HG03135 (cell line): ENCODE measurements at regions not wholly inside any gene's neighbourhood (a gene's known extent, or its start where the extent isn't known, plus 50 kb on each side); places are given as distances from the start of the nearest gene placed in this dataset.
"Not testable (repeated sequence)": the region's sequence is repeated elsewhere in the genome, so short reads cannot be mapped to it uniquely, and the experiment has no call there.

Experiments used
- ATAC-seq: cut with Tn5 transposase; IDR thresholded peaks from one replicate; pipeline ENCODE4 v1.9.1; 2021; ENCODE audit warnings: mild to moderate bottlenecking, moderate library complexity; ENCODE audit not compliant: unreplicated experiment

DNA sequence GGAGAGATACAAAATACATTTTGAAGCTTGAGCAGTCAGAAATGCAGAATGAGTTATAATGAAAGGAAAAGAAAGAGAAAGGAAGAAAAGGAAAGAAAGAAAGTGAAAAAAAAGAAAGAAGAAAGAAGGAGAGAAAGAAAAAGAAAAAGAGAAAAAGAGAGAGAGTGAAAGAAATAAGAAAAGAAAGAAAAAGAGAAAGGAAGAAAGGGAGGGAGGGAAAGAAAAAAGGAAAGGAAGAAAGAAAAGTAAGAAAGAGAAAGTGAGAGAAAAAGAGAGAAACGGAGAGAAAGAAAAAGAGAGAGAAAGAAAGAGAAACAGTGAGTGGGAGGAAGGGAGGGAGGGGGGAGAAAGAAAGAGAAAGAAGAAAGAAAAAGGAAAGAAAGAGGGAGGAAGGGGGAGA is 549.9 kb downstream of the GALC start:
- no peak for ATAC-seq

DNA sequence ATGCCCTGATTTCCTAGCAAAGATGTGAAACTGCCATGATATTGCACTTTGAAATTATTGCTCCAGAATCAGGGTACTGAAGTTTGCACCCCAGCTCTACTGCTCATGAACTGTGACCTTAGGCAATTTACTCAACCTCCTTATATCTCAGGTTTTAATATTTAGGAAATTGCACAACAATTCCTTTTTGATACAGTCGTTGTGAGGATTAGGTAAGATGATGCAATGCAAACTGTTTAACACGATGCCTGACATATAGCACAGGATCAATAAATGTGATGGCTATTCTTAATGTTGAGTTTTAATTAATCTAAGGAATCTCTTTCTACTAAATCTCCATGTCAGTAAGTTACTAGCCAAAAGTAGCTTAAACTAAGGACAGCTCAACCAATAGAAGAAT is 555.8 kb downstream of the GALC start:
- no peak for ATAC-seq

DNA sequence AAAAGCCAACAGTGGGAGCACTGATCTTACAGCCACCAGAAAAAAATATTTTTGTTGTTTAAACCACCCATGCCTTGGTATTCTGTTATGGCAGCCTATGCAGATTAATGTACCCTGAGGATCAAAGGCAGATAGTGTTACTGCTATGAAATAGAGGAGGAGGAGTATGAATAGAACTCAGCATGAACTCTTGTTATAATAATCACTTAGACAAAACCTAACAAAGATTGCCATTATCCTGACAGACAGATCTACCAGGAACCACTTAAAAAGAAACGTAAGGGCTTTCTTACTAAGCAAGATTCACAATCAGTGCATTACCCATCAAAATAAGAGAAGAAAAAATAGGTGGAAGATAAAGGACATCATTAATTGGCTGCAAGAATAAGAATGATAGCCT is 558.3 kb downstream of the GALC start:
- ATAC-seq: no peak

DNA sequence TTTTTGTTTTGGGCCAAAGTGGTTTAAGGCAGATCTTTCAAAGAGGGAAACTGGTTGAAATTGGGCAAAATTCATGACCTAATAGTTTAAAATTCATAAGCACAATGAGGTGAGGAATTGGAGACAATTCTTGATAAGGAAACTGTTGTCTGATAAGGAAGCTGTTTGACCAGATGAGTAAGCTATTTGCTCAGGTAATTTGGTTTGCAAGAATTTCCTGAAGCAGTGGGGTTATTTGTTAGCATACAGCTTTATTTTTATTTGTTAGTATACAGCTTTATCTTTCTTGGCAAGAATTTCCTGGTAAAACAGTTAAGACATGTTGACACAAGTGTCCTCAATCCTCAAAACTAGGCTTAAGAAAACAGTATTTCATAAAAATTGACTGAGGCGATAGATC is 559.0 kb downstream of the GALC start:
- no peak for ATAC-seq

DNA sequence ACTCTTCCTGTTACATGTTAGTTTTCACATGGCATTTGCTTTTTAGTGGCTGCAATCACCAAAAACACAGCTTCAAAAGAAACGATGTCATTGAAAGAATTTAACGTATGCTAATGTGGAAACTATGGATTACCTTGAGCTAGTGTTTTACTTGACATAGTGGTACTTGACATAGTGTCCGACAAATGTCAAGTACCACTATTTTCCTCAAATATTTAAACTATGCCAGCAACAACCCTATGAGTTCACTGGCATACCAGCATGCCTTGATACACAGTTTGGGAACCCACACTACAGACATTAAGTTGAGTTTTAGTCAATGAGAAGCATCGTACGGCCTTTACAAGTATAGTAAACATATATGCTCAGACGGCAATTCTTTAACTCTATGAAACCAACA is 560.3 kb downstream of the GALC start:
- ATAC-seq: no peak

DNA sequence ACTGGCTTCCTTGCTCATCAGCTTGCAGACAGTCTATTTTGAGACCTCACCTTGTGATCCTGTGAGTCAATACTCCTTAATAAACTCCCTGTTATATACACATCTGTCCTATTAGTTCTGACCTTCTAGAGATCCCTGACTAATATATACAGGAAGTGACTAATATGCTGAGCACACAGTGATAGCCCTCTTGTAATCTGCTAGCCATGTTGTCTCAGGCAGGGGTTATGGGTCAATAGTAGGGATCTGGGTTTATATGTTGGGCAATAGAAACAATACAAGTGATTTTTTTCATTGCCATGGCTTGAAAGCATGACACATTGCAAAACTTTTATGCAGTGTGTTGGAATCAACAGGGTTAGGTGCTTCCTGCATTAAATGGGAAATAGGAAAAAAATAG is 562.2 kb downstream of the GALC start:
- ATAC-seq: no peak

DNA sequence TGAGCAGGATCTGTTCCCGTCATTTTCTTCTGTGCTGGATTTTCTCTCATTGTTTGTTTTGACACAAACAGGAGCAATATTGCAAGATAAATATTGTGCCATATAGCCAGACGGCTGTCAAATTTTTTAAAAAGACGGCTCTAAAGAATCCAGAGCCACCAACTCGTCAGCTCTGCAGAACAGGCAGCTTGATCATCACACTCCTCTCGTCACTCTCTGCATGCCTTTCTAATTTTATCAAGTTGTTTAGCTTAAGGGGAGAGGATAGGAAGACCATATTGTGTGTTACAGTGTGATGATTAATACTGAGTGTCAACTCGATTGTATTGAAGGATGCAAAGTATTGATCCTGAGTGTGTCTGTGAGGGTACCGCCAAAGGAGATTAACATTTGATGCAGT is 562.8 kb downstream of the GALC start:
- no peak for ATAC-seq

DNA sequence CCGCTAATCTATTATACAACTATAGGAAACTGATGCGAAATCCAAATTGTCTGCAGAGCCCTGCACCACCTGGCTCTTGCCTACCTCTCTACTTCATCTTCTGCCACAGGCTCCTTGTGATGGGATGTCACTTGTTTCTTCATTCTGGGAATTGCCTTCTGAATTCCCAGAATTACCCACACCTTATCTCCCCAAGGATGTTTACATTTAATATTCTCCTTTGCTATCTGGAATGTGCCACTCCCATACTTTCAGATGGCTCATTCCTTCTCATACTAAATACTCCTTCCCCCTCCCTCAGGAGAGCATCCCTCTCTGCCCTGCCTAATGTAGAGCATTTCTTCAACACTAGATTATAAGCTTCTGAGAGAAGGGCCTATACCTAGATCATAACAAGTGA is 573.1 kb downstream of the GALC start:
- ATAC-seq: no peak

DNA sequence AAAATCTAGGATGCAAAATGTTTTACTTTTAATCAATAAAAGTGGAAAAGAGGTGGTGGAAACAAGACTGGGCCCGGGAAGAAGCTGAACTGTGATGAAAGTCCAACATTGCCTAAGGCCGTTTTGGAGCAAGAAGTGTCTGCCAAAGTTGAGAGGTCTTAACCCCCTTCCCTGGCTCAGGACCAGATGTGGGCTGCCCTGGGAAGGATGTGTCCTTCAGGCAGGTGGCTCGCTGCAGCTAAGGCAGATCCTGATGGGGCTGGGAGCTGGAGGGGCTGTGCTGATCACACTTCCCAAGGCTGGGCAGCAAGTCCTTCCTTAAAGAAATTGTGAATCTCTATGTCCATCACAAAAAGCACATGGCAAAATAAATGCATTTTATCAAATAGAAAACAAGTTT is 581.6 kb downstream of the GALC start:
- ATAC-seq: no peak

DNA sequence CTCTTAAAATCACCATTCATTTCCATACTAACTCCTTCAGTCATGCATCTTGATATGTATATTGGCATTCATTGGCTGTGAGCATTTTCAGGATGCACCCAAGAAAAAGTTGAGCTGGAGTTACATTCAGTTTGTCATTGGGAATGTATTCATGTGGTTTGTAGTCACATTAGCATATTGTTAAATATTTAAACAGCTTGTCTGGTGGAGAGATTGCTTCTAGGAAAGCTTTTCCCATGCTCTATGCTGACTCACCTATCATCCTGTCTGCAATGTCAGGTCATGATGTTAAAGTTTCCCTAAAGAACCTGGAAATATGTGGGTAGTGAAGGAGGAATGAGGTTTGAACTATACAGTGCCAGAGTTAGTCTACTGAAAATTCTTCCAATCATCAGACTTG is 583.6 kb downstream of the GALC start:
- ATAC-seq: no peak

DNA sequence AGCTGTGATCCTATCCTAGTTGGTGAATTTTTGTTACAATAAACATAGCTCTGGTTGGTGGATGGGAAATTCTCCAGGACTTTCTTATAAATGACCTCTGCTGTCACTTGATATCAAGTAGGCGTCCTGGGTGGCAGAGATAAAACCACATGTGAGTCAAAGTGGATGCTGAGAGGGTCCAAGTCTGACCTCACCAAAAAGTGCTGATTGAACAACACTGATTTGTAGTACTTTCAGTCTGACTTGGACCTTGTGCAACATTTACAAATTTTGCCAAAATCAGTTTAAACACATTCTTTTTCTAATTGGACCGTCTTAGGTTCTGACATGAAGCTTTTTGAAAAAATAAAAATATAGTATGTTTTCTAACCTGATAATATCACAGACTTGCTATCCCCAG is 585.6 kb downstream of the GALC start:
- ATAC-seq: no peak

DNA sequence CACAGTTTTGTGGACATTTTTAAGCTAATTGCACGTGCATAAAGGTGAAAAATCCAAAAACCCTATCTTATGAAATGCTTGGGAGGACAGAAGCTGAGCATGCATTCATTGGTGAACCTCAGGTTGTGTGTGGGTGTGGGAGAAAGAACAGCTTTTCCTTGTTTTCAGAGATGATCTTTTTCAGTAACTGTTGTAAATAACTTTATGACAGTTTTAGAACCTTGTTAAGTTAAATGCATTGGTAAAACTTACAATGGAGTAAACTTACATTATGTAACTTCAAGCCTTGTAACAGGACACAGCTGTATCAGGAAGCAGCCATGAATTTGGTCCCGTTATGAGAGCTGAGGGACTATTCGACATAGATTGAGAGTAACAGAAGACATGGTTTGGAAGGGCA is 587.4 kb downstream of the GALC start:
- no peak for ATAC-seq

DNA sequence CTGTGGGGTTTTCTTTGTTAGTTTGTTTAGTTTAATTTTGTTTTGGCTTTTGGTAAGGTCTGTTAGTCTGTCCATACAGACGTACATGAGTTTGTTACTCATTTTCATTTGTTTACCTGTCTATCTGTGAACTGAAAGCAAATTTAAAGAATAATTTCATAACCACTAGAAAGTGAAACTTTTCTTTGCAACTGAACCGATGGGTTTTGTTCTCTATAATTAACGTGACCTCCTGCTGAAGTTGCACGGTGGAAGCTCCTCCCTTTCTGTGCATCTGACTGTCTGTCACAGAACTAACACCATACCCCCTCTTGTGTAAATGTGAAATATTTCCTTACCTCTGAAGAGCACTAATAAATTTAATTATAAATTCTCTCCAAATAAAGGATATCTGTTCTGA is 595.5 kb downstream of the GALC start:
- ATAC-seq: no peak

DNA sequence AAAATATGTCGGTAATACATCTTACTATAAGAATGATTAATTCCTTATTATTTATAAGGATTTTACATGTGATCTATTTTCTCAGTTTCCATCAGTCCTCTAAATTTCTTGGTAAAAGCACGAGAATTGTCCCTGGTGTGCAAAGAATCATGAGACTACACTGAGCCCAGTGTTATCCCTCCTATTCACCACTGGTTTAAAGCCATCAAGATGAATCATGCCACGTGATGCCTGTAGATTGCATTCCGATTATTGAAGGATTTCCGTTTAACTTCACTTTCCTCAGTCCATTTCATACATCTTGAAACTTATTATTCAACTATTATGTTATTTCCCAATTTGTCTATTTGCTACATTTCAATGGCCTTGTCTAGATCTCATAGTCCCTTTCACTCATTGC is 601.9 kb downstream of the GALC start:
- no peak for ATAC-seq

DNA sequence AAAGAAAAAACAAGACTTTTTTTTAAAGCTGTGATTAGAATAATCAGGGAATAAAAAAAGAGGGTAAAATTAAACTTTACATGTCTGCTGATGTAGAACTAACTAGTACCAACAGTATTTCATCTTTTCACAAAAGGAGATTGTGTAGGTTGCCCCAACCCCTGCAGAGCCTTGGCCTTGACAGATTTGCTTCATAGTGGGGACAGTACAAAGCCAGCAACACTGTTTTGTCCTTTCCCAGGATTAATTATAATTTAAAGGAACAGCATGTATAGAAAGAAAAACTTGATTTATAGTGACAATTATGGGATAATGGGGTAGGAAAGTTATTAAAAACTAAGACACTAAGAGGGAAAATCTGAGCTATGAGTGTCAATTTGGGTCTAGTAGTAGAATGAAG is 604.0 kb downstream of the GALC start:
- no peak for ATAC-seq

DNA sequence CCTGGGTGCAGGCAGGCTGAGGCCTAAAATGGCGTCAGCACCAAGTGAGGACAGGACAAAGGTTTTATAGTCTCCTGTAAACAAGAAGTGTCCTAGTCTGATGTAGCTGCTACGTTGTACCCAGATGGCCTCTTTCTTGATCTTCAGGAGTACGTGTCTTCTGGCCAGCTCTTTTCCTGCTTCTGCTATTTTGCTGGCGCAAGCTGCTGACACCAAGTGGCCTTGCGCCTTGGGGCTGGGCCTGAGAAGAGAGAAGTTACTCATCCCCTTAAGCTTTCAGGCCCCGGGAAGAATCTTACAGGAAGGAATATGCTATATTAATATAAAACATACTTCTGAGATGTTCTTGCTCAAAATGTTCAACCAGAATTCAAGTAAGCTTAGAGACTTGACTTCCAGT is 605.2 kb downstream of the GALC start:
- no peak for ATAC-seq

DNA sequence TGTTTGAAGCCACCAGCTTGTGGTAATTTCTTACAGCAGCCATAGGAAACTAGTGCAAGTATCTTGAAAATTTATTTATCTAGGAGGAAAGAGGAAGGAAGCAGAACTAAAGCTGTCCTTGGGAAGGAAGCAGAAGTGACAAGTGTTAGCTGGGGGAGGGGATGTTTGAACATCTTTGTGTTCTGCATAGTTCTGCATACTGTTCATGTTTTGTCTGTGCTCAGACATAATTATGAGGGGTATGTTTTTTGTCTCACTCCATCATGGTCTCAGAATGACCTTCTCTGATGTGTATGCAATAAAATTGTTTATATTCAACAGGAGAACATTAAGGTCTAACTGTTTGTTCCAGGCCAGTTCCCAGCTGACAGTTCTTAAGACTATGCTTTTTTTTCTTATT is 606.5 kb downstream of the GALC start:
- ATAC-seq: no peak

DNA sequence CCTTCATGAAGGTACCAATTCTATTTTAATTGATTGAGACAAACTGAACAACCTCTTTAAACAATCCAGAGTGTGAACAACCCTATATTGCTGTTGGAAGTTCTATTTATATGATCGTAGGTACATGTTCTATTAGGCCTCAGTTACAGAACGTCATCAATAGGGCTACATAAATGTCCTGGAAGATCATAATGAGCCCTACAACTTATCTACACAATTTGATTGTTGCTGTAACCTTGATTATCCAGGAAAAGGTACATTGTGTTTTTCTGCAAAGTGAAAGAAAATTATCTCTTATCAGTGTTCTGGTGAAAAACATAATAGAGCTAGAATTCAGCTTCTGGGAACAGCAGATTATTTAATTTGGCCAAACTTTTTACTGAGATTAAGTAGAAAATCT is 612.9 kb downstream of the GALC start:
- no peak for ATAC-seq

DNA sequence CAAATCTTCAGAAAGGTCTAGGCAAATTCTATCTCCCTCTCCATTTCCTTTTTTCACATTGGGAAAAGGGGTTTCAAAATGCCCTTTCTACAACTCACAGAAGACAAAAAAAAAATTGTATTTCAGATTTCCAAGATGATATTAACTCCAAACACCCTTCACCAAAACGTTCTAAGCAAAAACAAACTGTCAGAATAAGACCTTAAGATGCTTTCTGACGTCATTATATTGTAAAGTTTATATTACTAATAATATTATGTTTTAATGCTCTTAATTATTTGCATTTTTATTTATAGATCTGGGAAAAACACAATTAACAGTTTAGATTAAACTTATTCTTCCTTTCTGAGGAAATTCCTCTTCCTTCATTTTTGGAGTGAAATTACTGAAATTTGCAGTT is 624.2 kb downstream of the GALC start:
- ATAC-seq: no peak

DNA sequence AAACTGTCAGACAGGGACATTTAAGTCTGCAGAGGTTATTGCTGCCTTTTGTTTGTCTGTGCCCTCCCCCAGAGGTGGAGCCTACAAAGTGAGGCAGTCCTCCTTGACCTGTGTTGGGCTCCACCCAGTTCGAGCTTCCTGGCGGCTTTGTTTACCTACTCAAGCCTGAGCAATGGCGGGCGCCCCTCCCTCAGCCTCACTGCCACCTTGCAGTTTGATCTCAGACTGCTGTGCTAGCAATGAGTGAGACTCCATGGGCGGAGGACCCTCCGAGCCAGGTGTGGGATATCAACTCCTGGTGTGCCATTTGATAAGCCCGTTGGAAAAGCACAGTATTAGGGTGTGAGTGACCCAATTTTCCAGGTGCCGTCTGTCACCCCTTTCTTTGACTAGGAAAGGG is 632.7 kb downstream of the GALC start:
- ATAC-seq: not testable (repeated sequence)

DNA sequence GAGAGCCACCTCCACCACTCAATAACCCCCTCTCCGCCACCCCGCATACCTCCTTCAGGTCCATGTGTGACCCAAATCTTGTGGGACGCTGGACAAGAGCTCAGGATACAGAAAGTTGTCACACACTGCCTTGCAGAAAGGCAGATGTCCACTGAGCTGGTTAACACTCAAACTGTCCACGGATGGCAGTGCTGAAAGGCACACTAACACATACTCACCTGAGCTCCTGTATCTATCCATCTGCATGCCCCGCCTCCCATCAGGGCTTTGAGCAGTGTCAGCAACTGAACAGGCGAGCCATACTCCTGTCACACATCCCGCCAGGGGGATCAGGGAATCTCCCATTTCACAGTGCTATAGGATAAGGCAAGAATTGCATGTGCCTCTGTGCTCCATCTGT is 642.0 kb downstream of the GALC start:
- ATAC-seq: no peak

DNA sequence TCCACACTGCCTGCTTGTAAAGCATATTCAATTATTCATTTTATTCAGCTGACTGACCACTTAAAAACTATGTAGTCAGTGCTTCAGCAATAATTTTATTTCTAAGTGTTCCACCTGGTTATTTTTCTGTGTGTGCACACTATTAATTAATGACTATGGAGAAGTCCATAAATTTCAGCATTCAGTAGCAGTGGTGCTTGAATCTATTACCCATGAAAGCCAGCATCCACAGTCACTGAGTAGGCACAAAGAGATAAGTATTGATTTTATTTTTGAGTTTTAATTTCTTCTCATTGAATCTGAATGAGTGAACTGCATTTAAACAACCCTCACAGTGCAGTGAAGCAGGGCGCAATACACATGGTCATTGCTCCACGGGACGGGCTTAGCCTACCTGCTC is 643.1 kb downstream of the GALC start:
- ATAC-seq: no peak

DNA sequence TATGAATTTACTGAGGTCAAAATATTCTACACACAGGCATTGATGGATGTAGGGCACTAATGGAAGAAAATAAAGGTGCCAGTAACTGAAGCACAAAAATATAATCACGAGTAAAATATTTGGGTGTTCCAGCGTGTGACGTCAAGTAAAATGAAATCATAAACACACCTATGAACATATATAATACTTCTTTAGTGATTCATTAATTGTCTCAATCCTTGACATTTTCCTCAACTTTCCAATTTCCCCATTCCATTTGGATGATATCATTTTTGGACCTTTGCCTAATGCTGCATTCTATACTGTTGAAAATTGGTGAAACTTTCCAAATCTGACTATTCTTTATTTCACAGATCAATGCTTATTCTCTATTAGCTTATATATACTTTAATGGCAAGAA is 649.3 kb downstream of the GALC start:
- no peak for ATAC-seq

DNA sequence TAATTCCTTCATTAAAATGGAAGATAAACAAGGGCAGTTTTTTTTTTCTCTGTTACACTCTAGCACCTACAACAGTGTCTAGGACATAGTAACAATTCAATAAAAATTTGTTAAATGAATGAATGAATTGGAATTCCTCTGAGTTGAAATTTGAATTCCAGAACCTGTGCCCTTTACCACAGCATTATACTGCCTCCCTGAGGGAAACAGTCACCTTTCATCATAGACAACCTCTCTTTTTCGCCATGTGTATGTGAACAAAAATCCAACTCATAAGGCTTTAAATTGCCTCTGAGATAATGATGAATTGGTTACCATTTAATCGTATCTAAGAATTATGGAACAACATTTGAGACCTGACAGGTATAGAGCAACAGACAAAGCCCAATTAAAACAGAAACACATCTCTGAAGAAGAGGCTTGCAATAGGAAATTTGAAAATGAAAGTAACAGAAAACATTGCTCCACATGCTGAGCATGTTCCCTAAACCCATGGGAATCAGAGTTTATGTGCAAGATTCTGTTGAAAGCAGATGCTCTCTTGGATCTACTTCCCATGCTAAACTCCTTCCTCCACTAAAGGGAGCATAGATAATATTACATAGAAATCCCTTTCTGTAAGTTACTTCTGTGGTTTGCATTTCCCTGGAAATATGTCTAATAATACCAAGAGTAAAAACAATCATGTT is 657.8 kb downstream of the GALC start:
- ATAC-seq: no peak
